Pulmonary artery endothelial cell (primary cell): ENCODE measurements at regions not wholly inside any gene's neighbourhood (a gene's known extent, or its start where the extent isn't known, plus 50 kb on each side); places are given as distances from the start of the nearest gene placed in this dataset.

Source experiments
- DNase-seq: peaks from one replicate; pipeline ENCODE4 v3.0.0-alpha.2; 2011; ENCODE audit warnings: low read depth, low spot score

DNA sequence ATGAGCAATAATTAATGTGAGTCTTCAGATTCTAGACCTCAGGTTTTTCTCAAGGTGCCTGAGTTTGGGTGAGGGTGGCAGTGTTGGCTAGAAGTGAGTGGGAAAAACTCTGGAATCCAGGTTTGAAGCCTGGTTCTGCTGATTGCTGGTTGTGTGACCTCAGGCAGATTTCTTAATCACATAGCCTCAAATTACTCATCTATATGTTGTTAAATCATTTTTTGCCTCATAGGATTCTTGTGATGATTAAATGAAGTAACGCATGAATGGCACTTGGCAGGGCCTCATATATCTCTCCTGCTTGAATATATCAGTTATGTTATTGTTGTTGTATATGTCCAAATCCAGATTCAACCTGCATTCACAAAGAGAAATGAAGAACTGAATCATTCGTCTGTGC is 60.5 kb downstream of the NR2F2 start:
- DNase-seq: no peak

DNA sequence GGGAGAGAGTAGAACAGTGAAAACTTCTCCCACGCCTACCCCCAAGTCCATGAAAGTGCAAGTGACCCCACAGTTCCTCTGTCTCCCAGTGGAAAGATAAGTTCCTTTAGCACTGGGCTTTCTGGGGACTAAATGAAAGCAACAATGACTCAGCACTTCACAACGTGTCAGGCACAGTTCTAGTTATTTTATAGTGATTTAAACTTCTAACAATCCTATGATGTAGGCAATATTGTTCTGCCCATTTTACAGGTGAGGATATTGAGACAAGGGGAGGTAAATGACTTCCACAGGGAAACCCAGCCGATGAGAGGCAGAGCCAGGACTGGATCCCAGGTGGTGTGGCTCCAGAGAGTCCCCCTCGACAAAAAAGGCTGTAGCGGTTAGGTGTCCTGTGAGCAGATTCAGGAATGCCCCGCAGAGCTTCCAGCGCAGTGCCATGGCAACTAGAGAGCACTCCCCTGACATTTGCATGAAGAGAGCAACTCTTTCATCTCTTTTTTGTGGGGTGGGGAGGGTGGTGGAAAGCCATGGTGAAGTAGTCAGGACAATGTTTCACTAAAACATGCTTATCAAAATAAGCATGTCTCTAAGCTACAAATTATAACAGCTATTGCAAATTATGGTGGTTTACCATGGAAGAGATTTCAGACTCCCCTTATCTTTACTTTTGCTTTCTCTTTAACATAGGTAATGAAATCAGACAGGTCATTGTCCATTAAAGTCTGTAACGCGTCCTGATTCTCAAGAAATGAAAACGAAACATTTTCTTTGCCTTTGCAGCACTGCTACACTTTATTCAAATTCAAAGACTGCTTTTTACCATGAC is 62.1 kb downstream of the NR2F2 start:
- no peak for DNase-seq

DNA sequence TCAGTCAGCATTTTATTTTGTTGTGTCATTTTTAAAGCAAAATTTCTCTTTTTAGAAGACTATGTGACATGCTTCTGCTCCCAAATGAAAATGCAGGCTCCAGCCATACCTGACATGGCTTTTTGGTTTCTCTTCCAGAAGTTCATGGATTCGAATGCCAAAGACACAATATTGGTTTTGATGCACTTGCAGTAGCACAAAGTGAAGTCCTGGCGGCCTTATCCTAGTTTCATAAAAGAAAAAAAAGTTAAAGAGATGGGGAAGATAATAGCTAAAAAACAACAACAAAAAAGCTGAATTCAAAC is 62.7 kb downstream of the NR2F2 start:
- no peak for DNase-seq

DNA sequence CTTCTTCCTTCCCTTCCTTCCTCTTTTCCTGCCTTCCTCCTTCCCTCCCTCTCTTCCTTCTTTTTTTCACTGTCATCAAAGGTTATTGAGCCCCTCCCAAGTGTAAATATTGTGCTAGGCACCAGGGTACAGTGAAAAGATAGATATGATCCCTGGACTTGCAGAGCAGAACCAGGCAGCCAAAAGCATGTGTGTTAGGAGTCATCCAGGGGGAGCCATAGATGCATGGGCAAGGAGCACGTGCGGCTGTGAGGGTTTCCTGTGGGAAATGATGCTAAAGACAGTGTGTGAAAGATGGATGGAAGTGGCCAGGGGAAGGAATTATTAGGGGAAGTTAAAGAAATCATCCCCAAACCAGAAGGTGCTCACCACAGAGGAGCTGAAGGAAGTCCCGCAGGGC is 65.2 kb downstream of the NR2F2 start:
- DNase-seq: no peak

DNA sequence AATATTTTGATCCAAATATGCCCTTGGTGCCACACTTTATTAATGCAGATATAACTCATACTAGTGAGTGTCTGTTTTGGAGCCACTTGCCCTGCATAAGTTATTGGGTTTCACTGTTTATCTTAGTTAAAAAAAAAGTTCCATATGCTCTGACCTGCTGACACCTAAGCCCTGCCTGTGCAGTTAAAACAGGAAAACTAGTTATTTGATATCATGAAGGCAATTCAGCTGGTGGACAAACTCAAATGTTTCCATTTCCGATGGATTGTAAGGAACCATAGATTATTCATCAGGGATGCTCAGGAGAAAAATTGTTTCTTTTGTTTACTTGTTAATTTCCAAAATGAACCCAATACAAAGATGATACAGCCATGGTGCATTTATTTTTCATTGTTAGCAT is 68.3 kb downstream of the NR2F2 start:
- no peak for DNase-seq

DNA sequence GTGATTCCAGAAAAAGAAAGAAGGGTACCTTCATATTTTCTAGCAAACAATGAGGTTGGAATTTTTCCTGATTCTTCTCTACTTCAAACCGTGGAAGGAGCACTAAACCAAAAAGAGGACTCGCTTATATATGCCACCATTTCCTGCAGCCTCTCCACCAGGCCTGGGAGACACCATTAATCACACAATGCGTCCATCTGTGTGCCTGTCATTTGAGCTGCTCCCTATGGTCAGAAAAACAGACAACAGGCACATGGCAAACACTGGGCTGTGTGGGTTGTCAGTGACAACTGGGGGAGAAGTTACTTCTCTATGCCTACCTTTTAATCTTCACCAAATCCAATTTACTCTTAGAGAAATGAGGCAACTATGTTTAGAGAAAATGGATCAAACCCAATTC is 71.9 kb downstream of the NR2F2 start:
- no peak for DNase-seq

DNA sequence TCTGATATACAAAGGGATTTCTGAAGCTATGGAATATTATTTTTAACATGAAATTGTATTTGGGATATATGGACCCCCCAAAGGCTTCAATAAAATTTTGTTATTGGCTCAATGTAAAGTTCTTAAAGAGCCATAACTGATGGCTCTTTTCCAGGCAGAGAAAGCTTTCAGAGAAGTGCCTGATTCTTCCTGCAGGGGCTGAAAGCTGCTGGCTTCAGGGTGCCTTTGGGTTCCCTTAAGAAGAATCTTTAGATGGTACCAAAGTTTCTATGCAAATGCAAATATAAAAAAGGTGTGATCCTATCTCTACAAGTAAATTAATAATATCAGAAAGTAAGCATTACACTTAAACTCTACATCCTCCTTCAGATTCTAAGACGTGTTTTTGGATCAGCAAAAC is 72.6 kb downstream of the NR2F2 start:
- no peak for DNase-seq

DNA sequence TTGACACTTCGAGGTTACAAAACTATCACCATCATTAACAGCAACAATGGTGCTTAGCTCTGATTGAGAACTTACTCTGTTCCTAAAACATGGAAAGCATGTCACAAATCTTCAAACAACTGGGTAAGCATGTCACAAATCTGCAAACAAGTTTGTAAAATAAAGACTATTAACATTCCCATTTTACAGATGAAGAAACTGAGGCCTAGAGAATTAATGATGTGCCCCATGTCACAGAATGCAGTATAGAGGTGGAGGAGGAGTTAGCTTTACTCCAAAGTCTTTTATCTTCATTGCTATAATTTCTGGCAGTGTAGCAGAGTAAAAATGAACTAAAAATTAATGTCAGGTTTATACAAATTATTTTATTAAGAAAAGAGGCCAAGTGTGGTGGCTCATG is 73.4 kb downstream of the NR2F2 start:
- no peak for DNase-seq

DNA sequence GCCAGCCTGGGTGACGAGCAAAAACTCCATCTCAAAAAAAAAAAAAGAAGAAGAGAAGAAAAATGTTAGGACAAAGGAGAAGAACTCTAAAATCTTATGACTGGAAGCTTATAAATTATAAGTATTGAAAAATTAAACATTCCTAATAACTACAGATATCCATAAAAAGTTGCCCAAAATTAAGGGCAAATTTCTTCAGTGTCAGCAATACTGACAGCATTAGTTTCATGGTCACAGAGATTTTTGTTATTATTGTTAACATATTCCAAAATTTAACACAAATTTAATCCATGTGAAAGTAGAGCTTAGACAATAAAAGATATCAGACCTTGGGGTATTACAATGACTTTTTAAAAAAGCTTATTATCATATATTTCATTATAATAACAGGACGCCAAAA is 74.1 kb downstream of the NR2F2 start:
- no peak for DNase-seq

DNA sequence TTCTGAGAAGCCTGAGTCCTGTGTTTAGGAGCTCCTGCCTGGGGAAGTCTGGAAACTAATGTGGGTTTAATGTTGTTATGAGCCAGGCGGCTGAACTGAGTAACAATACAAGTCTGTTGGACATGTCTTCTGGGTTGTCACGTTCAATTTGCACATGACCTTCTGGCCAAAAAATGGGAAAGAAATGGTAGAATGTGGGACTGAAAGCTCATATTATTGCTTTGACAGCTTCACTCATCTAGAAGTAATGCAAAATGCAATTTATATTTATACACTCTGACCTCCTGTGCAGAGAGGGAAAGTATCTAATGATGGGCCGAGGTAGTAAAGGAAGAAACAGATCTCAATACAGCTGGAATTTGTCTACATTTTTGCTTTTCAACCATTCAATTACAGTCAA is 75.8 kb downstream of the NR2F2 start:
- no peak for DNase-seq

DNA sequence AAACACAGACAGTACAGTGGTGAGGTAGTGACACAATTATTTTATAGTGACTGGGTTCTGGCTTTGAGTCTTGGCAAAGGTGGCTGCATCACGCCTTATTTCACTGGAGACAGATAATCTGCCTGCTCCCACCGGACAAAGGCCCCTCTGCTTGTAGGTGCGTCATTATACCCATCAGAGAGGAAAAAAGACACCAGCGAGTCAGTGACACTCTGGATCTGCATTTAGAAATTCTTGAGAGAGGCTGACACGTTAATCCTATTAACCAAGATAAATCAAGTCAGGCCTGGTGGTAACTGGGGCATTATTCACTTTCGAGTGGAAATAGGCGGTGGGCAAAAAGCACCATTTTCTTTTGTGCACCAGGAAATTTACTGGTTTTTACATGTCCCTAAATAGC is 76.2 kb downstream of the NR2F2 start:
- no peak for DNase-seq

DNA sequence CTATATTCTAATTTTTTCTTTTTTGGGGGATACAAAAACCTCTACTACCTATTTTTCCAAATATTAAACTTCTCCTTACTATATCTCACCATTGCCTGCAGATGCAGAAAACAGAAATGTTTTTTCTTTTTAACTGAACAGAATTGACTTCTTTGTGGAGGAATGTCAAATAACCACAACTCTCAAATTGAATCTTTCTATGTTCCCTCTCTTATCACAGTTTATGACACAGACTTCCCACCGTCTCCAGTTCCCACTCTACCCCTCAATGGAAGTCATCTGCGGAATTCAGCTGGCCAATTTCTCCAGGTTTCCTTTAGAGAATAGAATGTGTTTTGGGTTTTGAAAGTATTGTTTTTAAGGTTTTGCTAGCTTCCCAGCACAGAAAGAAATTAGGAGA is 77.0 kb downstream of the NR2F2 start:
- DNase-seq: no peak

DNA sequence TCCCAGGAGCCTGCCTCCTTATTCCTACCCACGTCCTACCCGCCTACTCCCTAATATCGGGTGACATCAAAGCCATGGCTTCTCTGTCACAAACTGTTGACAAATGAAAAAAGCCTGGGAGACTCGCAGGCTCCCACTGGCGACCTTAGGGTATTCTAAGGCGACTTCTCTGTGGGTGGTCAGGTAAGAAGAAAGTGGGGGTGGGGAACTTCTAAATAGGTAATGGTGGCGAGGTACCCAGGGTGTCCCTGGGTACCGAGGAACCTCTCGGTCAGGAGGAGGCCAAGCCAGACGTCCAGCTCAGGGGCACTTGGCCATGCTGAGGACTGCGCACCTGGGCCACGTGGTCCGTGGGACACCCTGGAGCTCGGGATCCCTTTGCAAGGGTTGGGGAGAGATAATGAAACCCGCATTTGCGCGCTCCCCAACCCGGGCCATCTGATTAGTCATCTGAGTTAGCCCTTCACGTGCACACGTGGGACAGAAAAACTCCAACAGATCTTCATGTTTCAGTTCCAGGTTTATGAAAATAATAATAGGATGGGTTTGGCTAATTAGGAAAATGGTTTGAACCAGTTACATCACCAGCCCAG is 78.2 kb downstream of the NR2F2 start:
- DNase-seq: no peak

DNA sequence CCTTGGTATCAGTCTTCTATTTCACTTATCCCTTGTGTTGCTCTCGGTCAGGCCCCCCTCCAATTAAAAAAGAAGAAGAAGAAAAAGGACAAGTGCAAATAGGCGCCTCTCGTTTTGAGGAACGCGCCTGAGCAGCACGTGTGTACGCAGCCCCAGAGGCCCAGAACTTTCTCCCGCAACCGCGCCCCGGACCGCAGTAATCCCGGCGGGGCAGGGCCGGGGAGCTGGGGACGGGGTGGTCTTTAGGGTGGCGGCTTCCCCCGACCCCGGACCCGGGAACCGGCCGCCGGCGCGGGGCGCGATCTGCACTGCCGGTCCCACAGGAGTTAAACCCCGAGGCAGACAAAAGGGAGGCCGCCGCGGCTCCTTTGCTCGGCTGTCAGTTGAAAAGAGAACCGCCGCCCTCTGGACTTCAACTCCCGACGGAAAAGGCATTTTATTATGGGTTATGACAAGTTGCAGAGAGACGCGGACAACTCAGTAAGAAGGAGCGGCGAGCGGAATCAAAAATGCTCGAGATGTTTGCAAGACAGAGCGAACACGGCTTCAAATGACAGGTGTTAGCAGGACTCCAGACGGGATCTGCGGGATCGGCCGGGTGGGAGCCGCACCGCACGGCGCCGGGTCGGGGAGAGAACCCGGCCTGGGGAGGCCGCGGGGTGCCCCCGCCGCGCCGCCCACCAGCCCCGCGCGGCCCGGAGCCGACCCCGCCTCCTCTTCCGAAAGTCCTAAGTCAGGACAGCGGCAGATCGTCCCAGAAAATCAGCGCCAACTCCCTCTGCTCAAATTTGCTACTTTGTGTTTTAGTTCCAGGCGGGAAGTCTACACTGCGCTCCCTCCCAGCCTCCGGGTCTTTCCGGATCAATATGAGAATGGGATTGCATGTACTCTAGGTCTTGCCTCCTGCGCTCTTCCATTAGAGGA is 79.0 kb downstream of the NR2F2 start:
- DNase-seq: no peak

DNA sequence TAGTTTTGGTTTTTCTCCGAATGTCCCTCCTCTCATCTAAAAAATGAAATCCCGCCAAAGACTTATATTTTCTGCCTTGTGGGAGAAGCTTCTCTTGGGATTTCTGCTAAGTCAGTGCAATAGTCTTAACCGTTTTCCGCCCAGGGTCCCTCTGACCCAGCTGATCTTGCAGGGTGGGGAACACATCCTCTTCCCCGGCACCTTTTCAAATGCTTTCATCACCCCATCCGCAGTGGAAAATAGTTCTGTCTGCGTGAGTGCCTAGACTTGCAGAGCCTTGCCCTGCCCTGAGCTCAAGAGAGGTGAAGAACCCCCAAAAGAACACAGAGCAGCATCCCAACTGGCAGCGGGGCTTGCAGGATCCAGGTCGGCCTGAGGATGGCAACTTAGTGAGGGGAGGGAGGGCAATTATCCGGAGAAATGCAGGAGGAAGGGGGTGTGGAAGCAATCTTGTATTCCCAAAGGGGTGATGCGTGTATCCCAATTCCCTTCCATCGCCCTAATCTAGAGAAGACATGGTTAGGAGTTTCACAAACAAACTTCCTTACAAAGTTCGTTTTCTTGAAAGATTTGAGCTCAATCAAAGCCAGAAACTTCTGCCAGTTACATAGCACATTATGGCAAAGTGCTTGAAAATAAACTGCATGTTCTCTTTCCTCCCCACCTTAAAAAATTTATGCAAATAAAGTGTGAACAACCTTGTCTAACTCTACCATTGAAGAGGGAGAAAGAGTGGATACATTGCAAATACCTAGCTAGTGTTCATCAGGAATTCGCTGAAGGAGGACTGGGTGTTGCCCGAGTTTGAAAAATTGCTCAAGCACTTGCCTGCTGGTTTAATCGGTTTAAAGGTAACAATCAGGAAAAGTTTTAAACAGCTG is 79.9 kb downstream of the NR2F2 start:
- no peak for DNase-seq

DNA sequence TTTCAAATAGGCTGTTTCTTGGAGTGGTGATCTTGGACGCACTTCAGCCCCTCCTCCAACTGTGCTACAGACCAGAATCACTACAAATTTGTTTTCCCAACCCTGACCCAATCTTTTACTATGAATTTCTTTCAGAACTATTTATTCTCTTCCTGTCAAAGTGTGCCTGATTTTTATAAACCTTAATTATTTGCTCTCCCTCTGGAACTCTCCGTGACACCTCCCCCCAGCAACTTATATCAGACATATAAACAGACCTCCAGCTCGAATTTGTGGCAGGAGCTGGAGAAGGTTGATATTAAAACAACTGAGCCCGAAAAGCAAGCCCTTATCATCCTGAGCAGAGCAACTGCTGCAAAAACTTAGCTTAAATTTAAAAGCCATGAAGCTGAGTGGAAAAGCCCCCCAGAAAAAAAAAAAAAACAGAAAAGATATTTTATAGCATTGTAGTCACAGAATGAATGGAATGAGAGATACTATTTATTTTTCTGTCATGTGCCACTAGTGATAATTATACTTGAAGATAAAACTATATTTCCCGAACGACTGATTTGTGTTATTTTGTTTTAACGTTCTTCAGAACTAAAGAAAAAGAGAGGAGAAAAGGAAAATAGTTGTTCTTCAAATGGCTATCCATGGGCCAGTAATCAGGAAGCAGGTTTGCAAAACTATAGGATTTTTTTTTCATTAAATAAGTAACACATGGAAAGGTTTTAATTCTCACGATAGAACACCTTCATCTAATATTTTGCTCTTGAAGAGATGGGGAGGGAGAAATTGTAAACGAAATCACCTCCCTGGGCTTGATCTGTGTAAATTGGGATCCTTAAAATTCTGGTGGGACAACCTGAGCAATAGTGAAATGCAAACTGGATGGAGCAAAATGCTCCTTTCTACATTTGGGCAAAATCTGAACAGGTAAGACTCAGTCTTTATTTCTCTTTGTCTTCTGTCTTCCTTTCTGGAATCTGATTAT is 80.8 kb downstream of the NR2F2 start:
- DNase-seq: no peak

DNA sequence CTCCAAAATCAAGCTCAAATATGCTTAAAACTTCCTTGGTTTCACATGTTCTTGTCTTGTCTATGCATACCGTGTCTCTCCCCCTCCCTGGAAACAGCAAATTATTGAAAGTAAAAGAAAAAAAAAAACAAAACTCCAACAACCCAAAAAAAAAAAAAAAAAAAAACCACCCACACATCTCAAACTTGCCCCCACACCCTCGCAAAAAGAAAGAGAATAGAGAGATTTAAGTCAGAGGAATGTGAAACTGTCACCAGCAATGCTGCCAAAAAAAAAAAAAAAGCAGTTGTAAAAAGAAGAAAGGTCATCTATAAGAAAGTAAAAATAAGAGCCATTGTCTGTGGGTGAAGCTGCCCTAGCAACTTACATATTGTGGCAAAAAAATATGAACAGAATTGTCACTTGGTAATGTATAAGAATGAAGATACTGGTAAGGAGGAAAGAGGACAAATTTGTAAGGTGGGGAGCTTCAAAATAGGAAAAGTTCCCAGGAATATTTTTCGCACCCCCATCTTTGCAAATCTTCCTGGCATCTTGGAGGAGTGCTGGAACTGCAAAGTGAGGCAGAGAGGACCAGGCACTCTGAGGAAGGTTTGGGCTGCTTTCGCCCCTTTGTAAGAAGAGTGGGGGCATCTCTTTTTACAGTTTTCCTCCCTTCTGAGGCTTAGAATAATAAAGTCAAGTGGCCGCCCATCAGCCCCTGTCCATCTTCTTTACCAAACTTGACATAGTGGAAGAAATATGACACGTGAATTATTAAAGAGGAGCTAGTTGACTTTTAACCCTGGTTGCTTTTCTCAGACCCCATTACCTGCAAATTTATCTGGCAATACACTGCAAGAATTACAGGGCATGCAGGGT is 81.8 kb downstream of the NR2F2 start:
- DNase-seq: no peak

DNA sequence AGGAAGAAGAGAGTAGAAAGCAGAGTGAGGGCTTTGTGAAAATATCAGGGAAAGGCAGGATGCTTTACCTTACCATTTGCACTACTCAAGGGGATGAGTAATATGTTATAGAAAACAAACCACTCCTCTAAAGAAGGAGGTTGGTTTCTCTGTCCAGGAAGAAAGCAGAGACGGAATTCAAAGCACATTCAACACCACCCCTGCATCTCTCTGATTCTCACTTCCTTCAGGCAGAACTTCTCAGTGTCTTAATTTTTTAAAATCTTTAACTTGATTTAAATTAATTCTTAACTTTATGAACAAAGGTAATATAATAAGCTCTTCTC is 82.4 kb downstream of the NR2F2 start:
- DNase-seq: no peak

DNA sequence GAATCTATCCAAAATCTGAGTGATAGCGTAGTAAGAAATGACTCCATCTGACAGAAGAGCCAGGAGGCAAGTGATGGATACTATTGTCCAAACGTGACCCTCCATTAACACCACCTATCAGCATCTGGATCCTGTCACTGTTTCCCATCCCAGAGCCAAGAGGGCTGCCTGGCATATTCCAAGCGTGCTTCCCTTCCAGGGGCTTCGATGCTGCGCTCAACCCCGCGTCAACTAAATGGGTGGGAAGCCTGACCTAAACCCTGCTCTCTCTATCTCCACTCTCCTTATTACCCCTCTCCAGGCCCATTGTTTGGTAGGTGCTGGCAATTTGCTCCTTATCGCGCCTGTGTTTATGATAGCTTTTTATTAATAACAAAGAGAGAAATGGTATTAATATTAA is 83.2 kb downstream of the NR2F2 start:
- DNase-seq: no peak

DNA sequence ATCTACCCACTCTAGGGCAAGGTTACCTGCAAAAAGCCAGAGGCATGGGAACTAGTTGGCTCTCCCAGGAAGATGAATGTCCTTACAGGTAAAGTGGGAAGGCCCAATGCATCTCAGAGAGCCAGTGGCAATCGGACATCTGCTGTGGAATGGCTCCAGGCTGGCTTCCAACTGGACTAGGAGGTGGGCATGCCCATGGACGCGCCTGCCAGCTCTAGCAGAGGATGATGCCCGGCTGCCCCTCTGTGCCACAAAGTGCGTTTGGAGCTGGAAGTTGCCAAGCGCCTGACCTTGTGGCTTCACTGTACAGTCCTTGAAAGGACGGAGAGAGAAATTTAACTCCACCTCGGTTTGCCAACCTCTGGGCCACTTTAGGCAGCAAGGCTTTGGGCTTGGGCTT is 84.4 kb downstream of the NR2F2 start:
- DNase-seq: no peak
